ENCODE measurements at regions not wholly inside any gene's neighbourhood (a gene's known extent, or its start where the extent isn't known, plus 50 kb on each side); places are given as distances from the start of the nearest gene placed in this dataset.

- no peak for DNase-seq
- no peak overlapping the region for H3K27ac ChIP-seq
- H3K9me3 ChIP-seq, result no peaks in the 10 kb centered on the region
- H3K4me3 ChIP-seq, result no peak overlapping the region
- 63 to 65% methylated on average over 8 of the region's 8 CpGs for WGBS, 2 donors
- no peaks in the 10 kb centered on the region for H3K36me3 ChIP-seq (replicated peaks in 1 of 2; ENCODE audit: insufficient read depth in 1 of 2, low read depth in 2 of 2)
- no peak for ATAC-seq
- TF ChIP-seq CTCF (IDR thresholded peaks at IDR 0.05), result no peak
- no peak for TF ChIP-seq POLR2A (IDR thresholded peaks at IDR 0.05)
- H3K27me3 ChIP-seq, result no peaks in the 10 kb centered on the region
- no peaks in the 10 kb centered on the region for H3K4me1 ChIP-seq
- intact Hi-C loops (cut with DNase I), result no loop called here
Measured at GRCh38 chr16:66227766-66228530, 138.5 kb upstream of the CDH5 start.

- intact Hi-C loops (cut with DNase I), result no loop called here
- Histone ChIP-seq H3K27me3 (no peaks in the 10 kb centered on the region), H3K36me3 (replicated peaks in 1 of 2; ENCODE audit: insufficient read depth in 1 of 2, low read depth in 2 of 2) (no peaks in the 10 kb centered on the region), H3K9me3 (no peaks in the 10 kb centered on the region), H3K4me3 (no peak overlapping the region), H3K4me1 (no peaks in the 10 kb centered on the region), H3K27ac (no peak overlapping the region)
- DNase-seq, result no peak
- no peak for ATAC-seq
- WGBS, 2 donors, result 85 to 86% methylated on average over 5 of the region's 5 CpGs
- no peak for TF ChIP-seq CTCF (IDR thresholded peaks at IDR 0.05)
- no peak for TF ChIP-seq POLR2A (IDR thresholded peaks at IDR 0.05)
Measured at GRCh38 chr16:66226762-66227161, 139.7 kb upstream of the CDH5 start.

GRCh38 chr16:66225696-66226095 lies 140.8 kb upstream of the CDH5 start:
- ATAC-seq, result no peak
- Histone ChIP-seq H3K36me3 (replicated peaks in 1 of 2; ENCODE audit: insufficient read depth in 1 of 2, low read depth in 2 of 2) (no peaks in the 10 kb centered on the region), H3K27ac (no peak overlapping the region), H3K4me1 (no peaks in the 10 kb centered on the region), H3K27me3 (no peaks in the 10 kb centered on the region), H3K9me3 (no peaks in the 10 kb centered on the region), H3K4me3 (no peak overlapping the region)
- 59 to 70% methylated on average over 5 of the region's 5 CpGs for WGBS, 2 donors
- TF ChIP-seq POLR2A (IDR thresholded peaks at IDR 0.05) (no peak), CTCF (IDR thresholded peaks at IDR 0.05) (no peak)
- no peak for DNase-seq
- intact Hi-C loops (cut with DNase I), result no loop called here

- Histone ChIP-seq H3K4me1 (no peaks in the 10 kb centered on the region), H3K27me3 (no peaks in the 10 kb centered on the region), H3K36me3 (replicated peaks in 1 of 2; ENCODE audit: insufficient read depth in 1 of 2, low read depth in 2 of 2) (no peaks in the 10 kb centered on the region), H3K27ac (no peak overlapping the region), H3K4me3 (no peak overlapping the region), H3K9me3 (no peaks in the 10 kb centered on the region)
- intact Hi-C loops (cut with DNase I), result no loop called here
- no peak for ATAC-seq
- WGBS, 2 donors, result 20 to 28% methylated on average over 8 of the region's 8 CpGs
- TF ChIP-seq CTCF (IDR thresholded peaks at IDR 0.05) (no peak), POLR2A (IDR thresholded peaks at IDR 0.05) (no peak)
- no peak for DNase-seq
Measured at GRCh38 chr16:66224626-66225025, 141.9 kb upstream of the CDH5 start.

DNA sequence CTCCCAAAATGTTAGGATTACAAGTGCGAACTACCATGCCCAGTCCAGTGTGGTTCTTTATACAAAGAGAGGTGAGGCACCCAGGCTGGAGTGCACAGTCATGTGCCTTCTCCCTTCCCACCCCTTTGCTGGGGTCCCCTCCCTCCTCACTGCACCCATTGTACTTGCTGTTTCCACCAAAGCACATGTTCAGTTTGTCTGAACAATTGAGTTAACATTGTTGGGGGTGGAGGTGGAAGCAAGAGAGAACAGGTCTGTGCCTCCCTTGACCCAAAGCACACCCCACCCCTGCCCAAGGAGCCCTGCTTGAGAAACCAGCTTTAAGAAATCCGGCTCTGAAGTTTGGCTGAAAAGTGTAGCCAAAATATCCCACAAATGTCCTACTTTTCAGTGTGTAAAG lies 142.3 kb upstream of the CDH5 start:
- intact Hi-C loops (cut with DNase I), result no loop called here
- Histone ChIP-seq H3K9me3 (no peaks in the 10 kb centered on the region), H3K27me3 (no peaks in the 10 kb centered on the region), H3K4me1 (no peaks in the 10 kb centered on the region), H3K27ac (no peak overlapping the region), H3K4me3 (no peak overlapping the region), H3K36me3 (replicated peaks in 1 of 2; ENCODE audit: insufficient read depth in 1 of 2, low read depth in 2 of 2) (no peaks in the 10 kb centered on the region)
- no peak for TF ChIP-seq POLR2A (IDR thresholded peaks at IDR 0.05)
- TF ChIP-seq CTCF (IDR thresholded peaks at IDR 0.05), result no peak
- DNase-seq (no peak), ATAC-seq (no peak)
- WGBS, 2 donors, result 50 to 68% methylated on average over 2 of the region's 2 CpGs
